Left ventricle myocardium inferior (tissue), 1 donor: ENCODE measurements at regions not wholly inside any gene's neighbourhood (a gene's known extent, or its start where the extent isn't known, plus 50 kb on each side); places are given as distances from the start of the nearest gene placed in this dataset.

Experiments
- DNase-seq: peaks from one replicate; pipeline ENCODE4 v3.0.0-alpha.2; 2020
- H3K27ac ChIP-seq: fragments of 200-600 bp; replicated peaks from 2 replicates; pipeline ENCODE4 v1.8.0; 2021
- H3K27me3 ChIP-seq: fragments of 200-600 bp; 2 replicates; pipeline ENCODE4 v1.8.0; 2021; ENCODE audit warnings: low read depth
- H3K36me3 ChIP-seq: fragments of 200-600 bp; 2 replicates; pipeline ENCODE4 v1.8.0; 2021
- H3K4me1 ChIP-seq: fragments of 200-600 bp; 2 replicates; pipeline ENCODE4 v1.8.0; 2021
- H3K4me3 ChIP-seq: fragments of 200-600 bp; 2 replicates; pipeline ENCODE4 v1.8.0; 2021; ENCODE audit warnings: mild to moderate bottlenecking, moderate library complexity
- H3K9me3 ChIP-seq: fragments of 200-600 bp; replicated peaks from 2 replicates; pipeline ENCODE4 v1.8.0; 2021
- intact Hi-C: fragments of 100-400 bp; cut with micrococcal nuclease; formaldehyde crosslinking; loops from one replicate; pipeline ENCODE4 v1.11.0; 2022
- TF ChIP-seq, protein P1 (sequence below): fragments of 200-600 bp; IDR thresholded peaks from 2 replicates; pipeline ENCODE4 v1.8.0; 2021; ENCODE audit warnings: antibody characterized with exemption, mild to moderate bottlenecking, borderline replicate concordance
- donor health status: DM: no; HTN: yes; CAD: no; lungs with severe emphysema.

DNA sequence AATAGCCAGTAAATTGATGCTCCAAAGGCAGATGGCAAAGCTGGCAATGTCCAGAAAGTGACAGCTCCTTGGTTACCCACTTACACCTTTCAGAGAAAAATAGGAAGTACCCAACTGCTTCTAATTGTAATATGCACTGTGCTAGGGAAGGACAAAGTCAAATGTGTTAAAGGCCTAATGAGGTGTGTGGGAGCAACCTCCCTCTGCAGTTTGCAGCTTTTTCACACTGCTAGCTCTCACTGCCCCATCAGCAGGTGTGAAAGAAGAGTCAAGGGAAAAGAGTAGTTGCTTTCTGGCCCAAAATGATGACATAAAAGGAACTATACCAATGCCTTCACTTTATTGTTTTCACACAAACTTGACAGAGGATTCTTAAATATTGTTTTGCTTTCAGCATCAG is 284.1 kb upstream of the SETBP1 start:
- no peaks in the 10 kb centered on the region for H3K4me1 ChIP-seq
- no peaks in the 10 kb centered on the region for H3K27me3 ChIP-seq
- TF ChIP-seq, protein P1, sequence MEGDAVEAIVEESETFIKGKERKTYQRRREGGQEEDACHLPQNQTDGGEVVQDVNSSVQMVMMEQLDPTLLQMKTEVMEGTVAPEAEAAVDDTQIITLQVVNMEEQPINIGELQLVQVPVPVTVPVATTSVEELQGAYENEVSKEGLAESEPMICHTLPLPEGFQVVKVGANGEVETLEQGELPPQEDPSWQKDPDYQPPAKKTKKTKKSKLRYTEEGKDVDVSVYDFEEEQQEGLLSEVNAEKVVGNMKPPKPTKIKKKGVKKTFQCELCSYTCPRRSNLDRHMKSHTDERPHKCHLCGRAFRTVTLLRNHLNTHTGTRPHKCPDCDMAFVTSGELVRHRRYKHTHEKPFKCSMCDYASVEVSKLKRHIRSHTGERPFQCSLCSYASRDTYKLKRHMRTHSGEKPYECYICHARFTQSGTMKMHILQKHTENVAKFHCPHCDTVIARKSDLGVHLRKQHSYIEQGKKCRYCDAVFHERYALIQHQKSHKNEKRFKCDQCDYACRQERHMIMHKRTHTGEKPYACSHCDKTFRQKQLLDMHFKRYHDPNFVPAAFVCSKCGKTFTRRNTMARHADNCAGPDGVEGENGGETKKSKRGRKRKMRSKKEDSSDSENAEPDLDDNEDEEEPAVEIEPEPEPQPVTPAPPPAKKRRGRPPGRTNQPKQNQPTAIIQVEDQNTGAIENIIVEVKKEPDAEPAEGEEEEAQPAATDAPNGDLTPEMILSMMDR = no peak
- no peaks in the 10 kb centered on the region for H3K9me3 ChIP-seq
- no peak overlapping the region for H3K4me3 ChIP-seq
- intact Hi-C loops = no loop called here
- no peak overlapping the region for H3K27ac ChIP-seq
- DNase-seq = no peak
- no peaks in the 10 kb centered on the region for H3K36me3 ChIP-seq

- DNase-seq = no peak
- TF ChIP-seq, protein P1 = no peak
- Histone ChIP-seq H3K4me3 (no peak overlapping the region), H3K36me3 (no peaks in the 10 kb centered on the region), H3K27me3 (no peaks in the 10 kb centered on the region), H3K9me3 (peaks cover 11% of the 10 kb centered on the region), H3K27ac (no peak overlapping the region), H3K4me1 (no peaks in the 10 kb centered on the region)
- intact Hi-C loops = no loop called here
These were observed 271.6 kb upstream of the SETBP1 start for GRCh38 chr18:44409071-44409470.

DNA sequence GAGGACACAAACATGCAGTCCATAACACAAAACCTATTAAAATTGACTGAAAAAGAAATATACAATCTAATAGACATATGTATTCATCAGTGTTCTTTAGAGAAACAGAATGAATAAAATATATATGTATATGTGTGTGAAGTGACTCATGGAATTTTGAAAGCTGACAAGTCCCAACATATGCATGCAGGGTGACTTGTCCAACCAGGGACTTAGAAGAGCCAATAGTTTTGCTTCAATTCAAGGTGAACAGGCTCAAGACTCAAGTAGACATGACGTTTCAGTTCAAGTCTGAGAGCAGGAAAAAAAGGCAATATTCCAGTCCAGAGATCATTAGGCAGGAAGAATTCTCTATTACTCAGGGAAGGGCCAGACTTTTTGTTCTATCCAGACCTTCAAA is 271.2 kb upstream of the SETBP1 start:
- TF ChIP-seq, protein P1 = no peak
- Histone ChIP-seq H3K27me3 (no peaks in the 10 kb centered on the region), H3K4me1 (no peaks in the 10 kb centered on the region), H3K4me3 (no peak overlapping the region), H3K9me3 (peaks cover 11% of the 10 kb centered on the region), H3K27ac (no peak overlapping the region), H3K36me3 (no peaks in the 10 kb centered on the region)
- DNase-seq = no peak
- intact Hi-C loops = no loop called here

GRCh38 chr18:44410740-44411139 is 269.9 kb upstream of the SETBP1 start:
- intact Hi-C loops = no loop called here
- Histone ChIP-seq H3K27ac (no peak overlapping the region), H3K9me3 (peaks cover 11% of the 10 kb centered on the region), H3K4me1 (no peaks in the 10 kb centered on the region), H3K4me3 (no peak overlapping the region), H3K36me3 (no peaks in the 10 kb centered on the region), H3K27me3 (no peaks in the 10 kb centered on the region)
- DNase-seq = no peak
- TF ChIP-seq, protein P1 = no peak

- H3K4me1 ChIP-seq = no peaks in the 10 kb centered on the region
- peaks cover 8% of the 10 kb centered on the region for H3K9me3 ChIP-seq
- intact Hi-C loops = no loop called here
- TF ChIP-seq, protein P1 = no peak
- DNase-seq = no peak
- no peaks in the 10 kb centered on the region for H3K27me3 ChIP-seq
- no peak overlapping the region for H3K27ac ChIP-seq
- H3K36me3 ChIP-seq = no peaks in the 10 kb centered on the region
- H3K4me3 ChIP-seq = no peak overlapping the region
These were observed 269.3 kb upstream of the SETBP1 start for GRCh38 chr18:44411262-44411905.
